Glutamatergic neuron (in vitro differentiated cells): ENCODE measurements at regions not wholly inside any gene's neighbourhood (a gene's known extent, or its start where the extent isn't known, plus 50 kb on each side); places are given as distances from the start of the nearest gene placed in this dataset.

Source experiments
- DNase-seq: peaks from one replicate; pipeline ENCODE4 v3.0.0; 2022
- H3K27ac Mint-ChIP-seq: one replicate; pipeline ENCODE4 v1.8.0; 2020; ENCODE audit warnings: mild to moderate bottlenecking, mixed read lengths, inconsistent platforms; ENCODE audit not compliant: unreplicated experiment
- H3K27me3 Mint-ChIP-seq: one replicate; pipeline ENCODE4 v1.8.0; 2020; ENCODE audit warnings: mild to moderate bottlenecking, moderate library complexity, mixed read lengths, inconsistent platforms; ENCODE audit not compliant: unreplicated experiment
- H3K36me3 Mint-ChIP-seq: one replicate; pipeline ENCODE4 v1.8.0; 2020; ENCODE audit warnings: mild to moderate bottlenecking, mixed read lengths, inconsistent platforms; ENCODE audit not compliant: unreplicated experiment
- H3K4me1 Mint-ChIP-seq: one replicate; pipeline ENCODE4 v1.8.0; 2020; ENCODE audit warnings: mild to moderate bottlenecking, low read depth, mixed read lengths, inconsistent platforms; ENCODE audit not compliant: unreplicated experiment
- H3K4me3 Mint-ChIP-seq: one replicate; pipeline ENCODE4 v1.8.0; 2020; ENCODE audit warnings: mild to moderate bottlenecking, mixed read lengths, inconsistent platforms; ENCODE audit not compliant: unreplicated experiment
- H3K9me3 Mint-ChIP-seq: one replicate; pipeline ENCODE4 v1.8.0; 2020; ENCODE audit warnings: mild to moderate bottlenecking, moderate library complexity, mixed read lengths, inconsistent platforms; ENCODE audit not compliant: unreplicated experiment
- TF ChIP-seq, protein P1 (sequence below): fragments of 200-600 bp; sonication (generic); IDR thresholded peaks from one replicate; pipeline ENCODE4 v1.5.0; 2021; ENCODE audit not compliant: partially characterized antibody, unreplicated experiment

DNA sequence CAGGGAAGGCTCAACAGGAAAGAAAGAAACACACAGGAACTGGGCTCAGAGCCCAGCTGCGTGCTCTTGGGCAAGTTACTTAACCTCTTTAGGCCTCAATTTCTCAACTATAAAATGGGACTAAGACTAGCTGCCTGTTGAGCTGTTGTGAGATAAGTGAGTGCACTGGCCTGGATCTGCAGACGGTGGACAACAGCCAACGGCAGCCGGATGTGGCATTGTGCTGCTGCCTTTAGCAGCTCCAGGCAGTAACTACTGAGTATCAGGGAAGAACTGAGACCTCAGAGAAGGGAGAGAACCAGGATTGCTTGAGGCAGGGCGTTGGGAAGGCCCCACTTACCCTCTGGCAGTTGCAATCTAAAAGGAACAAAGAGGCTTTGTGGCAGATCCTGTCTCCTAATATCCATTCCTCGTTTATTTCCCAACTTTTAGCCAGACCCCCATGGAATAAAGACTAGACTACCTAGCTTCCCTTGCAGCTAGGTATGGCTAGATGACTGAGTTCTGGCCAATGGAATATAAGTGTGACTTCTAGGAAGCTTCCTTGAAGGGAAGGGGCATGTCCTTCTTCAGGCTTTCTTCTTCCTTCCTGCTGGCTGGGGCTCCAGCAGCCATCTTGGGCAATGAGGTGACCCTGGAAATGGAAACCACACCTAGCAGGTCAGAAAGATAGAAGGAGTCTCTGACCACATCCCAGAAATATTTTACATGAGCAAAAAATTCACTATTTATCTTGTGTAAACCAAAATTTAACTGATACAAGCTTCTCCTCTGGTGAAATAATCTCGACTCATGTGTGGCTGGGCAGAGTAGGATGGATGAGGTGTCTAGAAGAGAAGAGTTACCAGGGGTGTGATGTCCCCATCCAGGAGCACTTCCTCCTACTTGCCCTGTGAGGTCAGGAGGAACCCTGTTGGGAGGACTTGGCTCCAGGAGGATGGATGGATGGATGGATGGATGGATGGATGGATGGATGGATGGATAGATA is 67.6 kb downstream of the MRPL14 start:
- peaks cover 7% of the 10 kb centered on the region for H3K9me3 Mint-ChIP-seq
- H3K36me3 Mint-ChIP-seq = no peaks in the 10 kb centered on the region
- H3K4me1 Mint-ChIP-seq = peaks cover 2% of the 10 kb centered on the region
- no peak for DNase-seq
- H3K27ac Mint-ChIP-seq = no peak overlapping the region
- H3K4me3 Mint-ChIP-seq = no peak overlapping the region
- TF ChIP-seq, protein P1, sequence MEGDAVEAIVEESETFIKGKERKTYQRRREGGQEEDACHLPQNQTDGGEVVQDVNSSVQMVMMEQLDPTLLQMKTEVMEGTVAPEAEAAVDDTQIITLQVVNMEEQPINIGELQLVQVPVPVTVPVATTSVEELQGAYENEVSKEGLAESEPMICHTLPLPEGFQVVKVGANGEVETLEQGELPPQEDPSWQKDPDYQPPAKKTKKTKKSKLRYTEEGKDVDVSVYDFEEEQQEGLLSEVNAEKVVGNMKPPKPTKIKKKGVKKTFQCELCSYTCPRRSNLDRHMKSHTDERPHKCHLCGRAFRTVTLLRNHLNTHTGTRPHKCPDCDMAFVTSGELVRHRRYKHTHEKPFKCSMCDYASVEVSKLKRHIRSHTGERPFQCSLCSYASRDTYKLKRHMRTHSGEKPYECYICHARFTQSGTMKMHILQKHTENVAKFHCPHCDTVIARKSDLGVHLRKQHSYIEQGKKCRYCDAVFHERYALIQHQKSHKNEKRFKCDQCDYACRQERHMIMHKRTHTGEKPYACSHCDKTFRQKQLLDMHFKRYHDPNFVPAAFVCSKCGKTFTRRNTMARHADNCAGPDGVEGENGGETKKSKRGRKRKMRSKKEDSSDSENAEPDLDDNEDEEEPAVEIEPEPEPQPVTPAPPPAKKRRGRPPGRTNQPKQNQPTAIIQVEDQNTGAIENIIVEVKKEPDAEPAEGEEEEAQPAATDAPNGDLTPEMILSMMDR = no peak
- peaks cover 13% of the 10 kb centered on the region for H3K27me3 Mint-ChIP-seq

DNA sequence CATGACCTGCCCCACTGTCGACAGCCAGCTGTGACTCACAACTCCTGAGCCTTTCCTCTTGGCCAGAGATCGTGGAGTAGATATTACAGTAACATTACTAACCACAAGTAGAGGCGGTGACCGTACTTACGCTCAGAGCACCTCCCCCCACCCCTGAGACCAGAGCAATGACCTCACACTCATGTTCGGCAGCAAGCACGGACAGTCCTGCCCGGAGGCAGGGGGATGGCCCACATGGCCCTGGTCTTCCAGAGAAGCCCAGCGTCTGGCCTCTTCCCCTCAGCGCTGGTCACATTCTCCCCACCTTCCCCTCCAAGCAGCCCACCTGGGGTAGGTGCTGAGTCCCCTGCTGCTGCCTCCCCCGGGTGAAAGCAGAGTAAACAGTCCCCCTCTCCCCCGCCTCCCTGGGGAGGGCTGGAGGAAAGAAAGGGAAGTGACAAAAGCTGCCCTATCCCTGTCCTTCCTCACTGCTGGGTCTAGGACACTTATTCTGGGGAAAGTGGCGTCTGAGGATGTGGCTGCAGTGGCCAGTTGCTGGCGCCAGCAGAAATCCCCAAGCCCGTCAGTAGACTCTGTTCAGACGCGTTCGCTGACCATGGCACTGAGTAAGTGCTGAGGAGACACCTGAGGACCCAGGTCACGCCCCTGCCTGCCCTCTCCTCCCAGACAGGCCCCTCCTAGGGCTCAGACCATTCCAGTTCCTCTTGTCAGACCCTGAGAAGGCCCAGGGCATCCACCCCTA is 68.5 kb downstream of the MRPL14 start:
- Mint-ChIP-seq H3K27ac (no peak overlapping the region), H3K27me3 (peaks cover 10% of the 10 kb centered on the region), H3K36me3 (no peaks in the 10 kb centered on the region), H3K4me3 (no peak overlapping the region), H3K4me1 (peaks cover 2% of the 10 kb centered on the region), H3K9me3 (peaks cover 5% of the 10 kb centered on the region)
- TF ChIP-seq, protein P1 = no peak
- no peak for DNase-seq

DNA sequence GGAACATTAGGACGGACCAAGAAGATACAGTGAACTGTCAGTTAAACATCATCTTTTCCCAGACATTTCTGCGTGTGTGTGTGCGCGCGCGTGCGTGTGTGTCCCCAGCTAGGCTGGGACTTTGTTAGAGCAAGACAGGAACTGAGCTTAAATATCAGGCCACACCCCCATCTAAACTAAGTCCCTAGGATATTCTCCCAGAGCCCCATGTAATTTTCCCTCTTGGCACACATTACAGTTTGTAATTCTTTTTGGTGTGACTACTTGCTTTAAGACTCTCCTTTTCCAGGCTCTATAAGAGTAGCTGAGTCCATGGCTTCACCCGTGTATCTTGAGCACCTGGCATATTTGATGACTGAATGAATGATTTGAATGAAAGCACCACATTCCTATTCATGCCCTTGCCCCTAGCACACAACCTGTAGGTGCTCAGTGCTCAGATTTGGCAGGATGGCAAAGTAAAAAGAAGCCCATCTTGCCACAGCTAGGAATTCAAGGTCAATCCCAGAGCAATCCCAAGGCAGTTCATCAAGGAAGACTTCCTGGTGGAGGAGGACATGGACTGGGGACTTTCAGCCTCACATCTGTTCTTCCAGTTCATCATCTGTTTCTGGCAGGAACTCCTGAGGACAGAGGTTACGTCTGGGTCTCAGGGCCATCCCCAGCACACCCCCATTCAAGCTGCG is 69.2 kb downstream of the MRPL14 start:
- H3K4me3 Mint-ChIP-seq = no peak overlapping the region
- H3K36me3 Mint-ChIP-seq = no peaks in the 10 kb centered on the region
- no peak overlapping the region for H3K27ac Mint-ChIP-seq
- peaks cover 2% of the 10 kb centered on the region for H3K4me1 Mint-ChIP-seq
- peaks cover 10% of the 10 kb centered on the region for H3K27me3 Mint-ChIP-seq
- no peak for DNase-seq
- TF ChIP-seq, protein P1 = no peak
- H3K9me3 Mint-ChIP-seq = peaks cover 8% of the 10 kb centered on the region

DNA sequence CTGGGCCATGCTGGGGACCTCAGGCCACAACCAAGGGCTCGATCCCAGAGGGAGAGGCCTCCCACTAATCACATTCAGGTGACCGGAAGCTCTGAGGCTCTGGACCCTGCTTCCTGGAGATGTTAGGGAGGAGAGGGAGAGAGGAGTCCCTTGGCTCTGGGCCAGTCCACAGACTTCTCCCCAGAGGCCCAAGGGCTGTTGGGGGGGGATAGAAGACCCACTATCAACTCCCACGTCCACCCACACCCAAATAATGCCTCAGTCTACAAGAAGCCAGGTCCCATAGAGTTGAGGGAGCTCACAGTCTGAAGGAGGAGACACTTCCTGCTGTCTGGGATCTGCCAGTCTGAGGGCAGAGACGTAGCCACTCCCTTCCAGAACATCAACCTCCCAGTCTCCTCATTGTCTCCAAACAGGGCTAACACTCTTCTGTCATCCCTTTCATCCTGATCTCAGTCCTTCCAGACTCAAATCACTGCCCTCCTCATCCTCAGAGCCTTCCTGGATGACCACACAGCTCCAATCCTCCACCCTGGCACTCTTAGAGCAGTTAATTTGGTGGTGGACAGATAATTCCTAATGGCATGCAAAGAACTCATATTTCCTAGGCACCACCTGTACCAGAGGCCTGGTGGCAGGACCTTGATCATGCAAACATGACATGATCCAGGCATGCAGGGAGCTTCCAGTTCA is 69.9 kb downstream of the MRPL14 start:
- Mint-ChIP-seq H3K27ac (no peak overlapping the region), H3K9me3 (peaks cover 8% of the 10 kb centered on the region), H3K4me1 (peaks cover 5% of the 10 kb centered on the region), H3K27me3 (peaks cover 10% of the 10 kb centered on the region), H3K4me3 (no peak overlapping the region), H3K36me3 (no peaks in the 10 kb centered on the region)
- TF ChIP-seq, protein P1 = no peak
- DNase-seq = no peak
